Liver (tissue), 3 donors: ENCODE measurements at regions not wholly inside any gene's neighbourhood (a gene's known extent, or its start where the extent isn't known, plus 50 kb on each side); places are given as distances from the start of the nearest gene placed in this dataset.

ENCODE experiments used
- EGR1 ChIP-seq, 2 donors: IDR thresholded peaks; 2 replicates each; pipeline ENCODE4 v1.6.1; 2016 to 2018; ENCODE audit warnings: antibody characterized with exemption in 2 of 2, low read depth in 2 of 2
- SP1 ChIP-seq: IDR thresholded peaks from 2 replicates; pipeline ENCODE4 v1.6.1; 2018; ENCODE audit warnings: antibody characterized with exemption, mild to moderate bottlenecking
- TF ChIP-seq, protein P1 (sequence below): fragments of 150-350 bp; IDR thresholded peaks from 2 replicates; pipeline ENCODE4 v1.5.1; 2017; ENCODE audit warnings: improper control_type of control experiment, low read depth, low read length; ENCODE audit not compliant: missing input control
- donor health status: healthy.
- donor health status: healthy.

DNA sequence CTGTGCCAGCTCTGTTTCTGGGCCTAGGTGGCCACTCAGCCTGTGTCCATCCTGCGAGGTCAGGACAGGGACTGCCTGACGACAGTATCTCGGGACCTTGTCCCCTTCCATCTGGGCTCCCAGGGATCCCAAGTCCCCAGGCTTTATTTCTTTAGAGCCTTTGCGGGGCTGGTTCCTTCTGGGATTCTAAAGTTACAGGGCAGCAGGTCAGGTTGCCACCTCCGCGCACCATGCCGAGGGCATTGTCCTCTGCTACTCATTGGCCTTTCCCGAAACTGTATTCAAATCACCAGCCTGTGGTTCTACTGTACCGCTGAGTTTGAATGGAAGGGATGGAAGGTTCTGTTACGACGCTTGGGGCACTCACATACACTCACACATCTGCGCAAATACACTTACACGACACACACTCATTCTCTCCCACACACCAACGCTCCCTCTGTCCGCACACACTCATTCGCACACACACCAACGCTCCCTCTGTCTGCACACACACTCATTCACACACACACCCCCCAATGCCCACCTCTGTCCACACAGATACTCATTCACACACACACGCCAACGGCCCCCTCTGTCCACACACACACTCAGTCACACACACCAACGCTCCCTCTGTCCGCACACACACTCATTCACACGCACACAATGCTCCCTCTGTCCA, 59.8 kb upstream of the THBS2 start:
- TF ChIP-seq, protein P1, sequence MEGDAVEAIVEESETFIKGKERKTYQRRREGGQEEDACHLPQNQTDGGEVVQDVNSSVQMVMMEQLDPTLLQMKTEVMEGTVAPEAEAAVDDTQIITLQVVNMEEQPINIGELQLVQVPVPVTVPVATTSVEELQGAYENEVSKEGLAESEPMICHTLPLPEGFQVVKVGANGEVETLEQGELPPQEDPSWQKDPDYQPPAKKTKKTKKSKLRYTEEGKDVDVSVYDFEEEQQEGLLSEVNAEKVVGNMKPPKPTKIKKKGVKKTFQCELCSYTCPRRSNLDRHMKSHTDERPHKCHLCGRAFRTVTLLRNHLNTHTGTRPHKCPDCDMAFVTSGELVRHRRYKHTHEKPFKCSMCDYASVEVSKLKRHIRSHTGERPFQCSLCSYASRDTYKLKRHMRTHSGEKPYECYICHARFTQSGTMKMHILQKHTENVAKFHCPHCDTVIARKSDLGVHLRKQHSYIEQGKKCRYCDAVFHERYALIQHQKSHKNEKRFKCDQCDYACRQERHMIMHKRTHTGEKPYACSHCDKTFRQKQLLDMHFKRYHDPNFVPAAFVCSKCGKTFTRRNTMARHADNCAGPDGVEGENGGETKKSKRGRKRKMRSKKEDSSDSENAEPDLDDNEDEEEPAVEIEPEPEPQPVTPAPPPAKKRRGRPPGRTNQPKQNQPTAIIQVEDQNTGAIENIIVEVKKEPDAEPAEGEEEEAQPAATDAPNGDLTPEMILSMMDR: no peak
- TF ChIP-seq SP1 (no peak), EGR1 (IDR thresholded peaks at IDR 0.05; ENCODE audit: low read depth in 2 of 2) (no peak)
